SK-N-SH (cell line): ENCODE measurements at regions not wholly inside any gene's neighbourhood (a gene's known extent, or its start where the extent isn't known, plus 50 kb on each side); places are given as distances from the start of the nearest gene placed in this dataset.
A peak's percentile ranks its signal among the peaks of the same experiment; 100 is the strongest.
"Not testable (repeated sequence)": the region's sequence is repeated elsewhere in the genome, so short reads cannot be mapped to it uniquely, and the experiment has no call there.

Experiments used
- CTCF ChIA-PET: fragments of 300-600, 350-600 bp; formaldehyde crosslinking; extraction: SDS; loops from one replicate; lab custom pipeline; 2021; lab: Yijun Ruan, JAX
- POLR2A ChIA-PET: fragments of 350-600 bp; sonication (Branson Sonifier 250); formaldehyde crosslinking; extraction: SDS; loops from one replicate; lab custom pipeline; 2020; ENCODE audit warnings: antibody characterized with exemption, inconsistent platforms; lab: Yijun Ruan, JAX
- DNase-seq: peaks from one replicate; pipeline ENCODE4 v3.0.0; 2012
- H2AFZ ChIP-seq: fragments of 200-600 bp; sonication (generic); 2 replicates; pipeline ENCODE4 v1.8.1; 2016; ENCODE audit warnings: antibody characterized with exemption, mild to moderate bottlenecking, low read depth
- H3F3A ChIP-seq: fragments of 200-600 bp; sonication (generic); replicated peaks from 2 replicates; pipeline ENCODE3; 2016; ENCODE audit warnings: antibody characterized with exemption, mild to moderate bottlenecking; ENCODE audit not compliant: insufficient read depth
- H3K27ac ChIP-seq, 2 experiments: fragments of 200-500 bp in 1 of 2; fragments of 200-600 bp in 1 of 2; sonication (Bioruptor generic) in 1 of 2; sonication (generic), shearing (Covaris generic) in 1 of 2; 2 replicates each; pipeline versions ENCODE4 v1.5.1 to v1.6.1; 2014 to 2016; ENCODE audit warnings: low read depth in 2 of 2, inconsistent platforms in 1 of 2, low read length in 1 of 2, mild to moderate bottlenecking in 1 of 2, mixed read lengths in 1 of 2
- H3K27me3 ChIP-seq: fragments of 200-600 bp; sonication (generic), shearing (Covaris generic); 2 replicates; pipeline ENCODE4 v1.6.1; 2016; ENCODE audit warnings: mixed run types; ENCODE audit not compliant: insufficient read depth
- H3K36me3 ChIP-seq, 2 experiments: fragments of 200-500 bp in 1 of 2; fragments of 200-600 bp in 1 of 2; sonication (Bioruptor generic) in 1 of 2; sonication (generic) in 1 of 2; replicated peaks in 1 of 2; 2 replicates each; pipeline versions ENCODE3 to v1.5.1; 2014 to 2016; ENCODE audit warnings: low read length in 1 of 2, mild to moderate bottlenecking in 1 of 2; ENCODE audit not compliant: insufficient read depth in 2 of 2, control insufficient read depth in 1 of 2
- H3K4me1 ChIP-seq, 2 experiments: fragments of 200-500 bp in 1 of 2; fragments of 200-600 bp in 1 of 2; sonication (Bioruptor generic) in 1 of 2; sonication (generic), shearing (Covaris generic) in 1 of 2; 2 replicates each; pipeline versions ENCODE4 v1.5.1 to v1.6.1; 2014 to 2016; ENCODE audit warnings: low read depth in 1 of 2, low read length in 1 of 2, mixed run types in 1 of 2; ENCODE audit not compliant: insufficient read depth in 2 of 2, control insufficient read depth in 1 of 2
- H3K4me2 ChIP-seq: fragments of 200-600 bp; sonication (generic), shearing (Covaris generic); 2 replicates; pipeline ENCODE4 v1.6.1; 2017; ENCODE audit warnings: mixed run types
- H3K4me3 ChIP-seq, 2 experiments: fragments of 200-500 bp in 1 of 2; fragments of 200-600 bp in 1 of 2; sonication (Bioruptor generic) in 1 of 2; sonication (generic), shearing (Covaris generic) in 1 of 2; 2 replicates each; pipeline versions ENCODE4 v1.5.1 to v1.8.1; 2014 to 2016; ENCODE audit warnings: low read depth in 2 of 2, inconsistent platforms in 1 of 2, low read length in 1 of 2, mild to moderate bottlenecking in 1 of 2, mixed read lengths in 1 of 2, moderate library complexity in 1 of 2
- H3K79me2 ChIP-seq: fragments of 200-600 bp; sonication (generic); 2 replicates; pipeline ENCODE4 v1.8.1; 2017; ENCODE audit warnings: mild to moderate bottlenecking; ENCODE audit not compliant: insufficient read depth
- H3K9ac ChIP-seq: fragments of 200-600 bp; sonication (generic); 2 replicates; pipeline ENCODE4 v1.6.1; 2017; ENCODE audit warnings: mixed run types
- H3K9me2 ChIP-seq: fragments of 200-600 bp; sonication (generic); 2 replicates; pipeline ENCODE4 v1.6.1; 2017; ENCODE audit warnings: mixed run types
- H3K9me3 ChIP-seq: fragments of 200-600 bp; sonication (generic); 2 replicates; pipeline ENCODE4 v1.6.1; 2017; ENCODE audit warnings: mixed run types, mild to moderate bottlenecking, moderate library complexity
- H4K20me1 ChIP-seq: fragments of 200-600 bp; sonication (generic); 2 replicates; pipeline ENCODE4 v1.6.1; 2017; ENCODE audit warnings: mild to moderate bottlenecking, mixed run types; ENCODE audit not compliant: insufficient read depth
- CHD2 ChIP-seq: fragments of 150-350 bp; IDR thresholded peaks from 2 replicates; pipeline ENCODE4 v1.6.1; 2018; ENCODE audit warnings: low read length; ENCODE audit not compliant: partially characterized antibody
- CTCF ChIP-seq: fragments of 200-600 bp; sonication (generic); IDR thresholded peaks from 2 replicates; pipeline ENCODE4 v1.6.1; 2017; ENCODE audit warnings: antibody characterized with exemption, mild to moderate bottlenecking, moderate library complexity
- FOSL2 ChIP-seq: IDR thresholded peaks from 2 replicates; pipeline ENCODE4 v1.4.0; 2012; ENCODE audit warnings: low read depth, mild to moderate bottlenecking, moderate library complexity, borderline replicate concordance
- GATA2 ChIP-seq: sonication (generic); formaldehyde crosslinking; IDR thresholded peaks from 2 replicates; pipeline ENCODE4 v1.5.0; 2020; ENCODE audit warnings: mild to moderate bottlenecking, missing genetic modification reagents
- IRF3 ChIP-seq: fragments of 150-350 bp; IDR thresholded peaks from 2 replicates; pipeline ENCODE4 v1.6.1; 2016; ENCODE audit warnings: mild to moderate bottlenecking, low read depth, low read length
- JUND ChIP-seq: IDR thresholded peaks from 2 replicates; pipeline ENCODE4 v1.4.0; 2012
- MAX ChIP-seq: IDR thresholded peaks from 2 replicates; pipeline ENCODE4 v1.4.0; 2012; ENCODE audit warnings: low read depth
- MEF2A ChIP-seq: IDR thresholded peaks from 2 replicates; pipeline ENCODE4 v1.4.0; 2012; ENCODE audit warnings: low read depth, borderline replicate concordance
- POLR2AphosphoS5 ChIP-seq: IDR thresholded peaks from 2 replicates; pipeline ENCODE4 v1.6.1; 2012; ENCODE audit warnings: low read depth, low read length
- RAD21 ChIP-seq: IDR thresholded peaks from 2 replicates; pipeline ENCODE4 v1.6.1; 2012; ENCODE audit warnings: mild to moderate bottlenecking, low read length
- RFX5 ChIP-seq: IDR thresholded peaks from 2 replicates; pipeline ENCODE4 v1.6.1; 2012; ENCODE audit warnings: mild to moderate bottlenecking, improper control_type of control experiment, low read length
- RXRA ChIP-seq: IDR thresholded peaks from 2 replicates; pipeline ENCODE4 v1.4.0; 2012; ENCODE audit warnings: low read depth, mild to moderate bottlenecking, borderline replicate concordance
- SIN3A ChIP-seq: IDR thresholded peaks from 2 replicates; pipeline ENCODE4 v1.6.1; 2012; ENCODE audit warnings: low read depth, mild to moderate bottlenecking, low read length, moderate library complexity, borderline replicate concordance
- SMC3 ChIP-seq: IDR thresholded peaks from 2 replicates; pipeline ENCODE4 v1.6.1; 2012; ENCODE audit warnings: low read depth, low read length, improper control_type of control experiment
- TAF1 ChIP-seq: IDR thresholded peaks from 2 replicates; pipeline ENCODE4 v1.6.1; 2012; ENCODE audit warnings: low read depth, mild to moderate bottlenecking, low read length, moderate library complexity, borderline replicate concordance
- ZBTB33 ChIP-seq: IDR thresholded peaks from 2 replicates; pipeline ENCODE4 v1.4.0; 2012; ENCODE audit warnings: low read depth, borderline replicate concordance
- WGBS: methylation state at CpG from one replicate; pipeline ENCODE4 v1.1.6; 2017; ENCODE audit warnings: low lambda C conversion rate; 5-methylcytosine and 5-hydroxymethylcytosine counted together

GRCh38 chrX:45801554-45801953, 600.9 kb upstream of the DIPK2B start:
- Histone ChIP-seq H3K36me3 (peaks cover 0 to 5% of the 10 kb centered on the region in 2 experiments), H3K79me2 (peaks cover 86% of the 10 kb centered on the region), H3K9ac (peak overlapping the region; percentile 89), H3K4me2 (peak overlapping the region; percentile 76), H3K4me1 (peaks cover 2 to 37% of the 10 kb centered on the region in 2 experiments), H3K9me2 (no peaks in the 10 kb centered on the region), H4K20me1 (no peaks in the 10 kb centered on the region), H3K4me3 (peak overlapping the region; percentile 15 to 54; a peak in 3 of 4 replicates), H3K27me3 (no peaks in the 10 kb centered on the region), H3K27ac (peak overlapping the region; percentile 74 to 97; a peak in 3 of 4 replicates), H3F3A (peaks cover 48% of the 10 kb centered on the region), H3K9me3 (no peaks in the 10 kb centered on the region), H2AFZ (no peak overlapping the region; the same call in 1 of the 2 replicates)
- ChIA-PET CTCF (interaction anchor here (0.6 to 1.2 kb wide), 8 partner anchors 9 to 607 kb away, joined by 3 to 6 read pairs (median 4); no protein-coding TSS in a partner anchor), POLR2A (no interaction called here)
- DNase-seq: peak; percentile 10
- 1% methylated on average over 6 of the region's 6 CpGs for WGBS
- TF ChIP-seq JUND (no peak), MEF2A (no peak), RAD21 (peak; percentile 38), GATA2 (CRISPR knock-in tag) (no peak), CTCF (peak; percentile 70), SMC3 (0 out of 2 replicates have a peak, but pooled peaks have one; percentile 14), TAF1 (no peak)

GRCh38 chrX:45800746-45801453, 600.2 kb upstream of the DIPK2B start:
- H3K9me3 ChIP-seq, H3K9me2 ChIP-seq, H4K20me1 ChIP-seq, H2AFZ ChIP-seq, CTCF ChIA-PET, POLR2A ChIA-PET, H3K36me3 ChIP-seq, H3K27me3 ChIP-seq, DNase-seq: not testable (repeated sequence)
- Histone ChIP-seq H3K9ac (peak overlapping the region; percentile 89), H3K4me3 (peak overlapping the region; percentile 15 to 54; a peak in 3 of 4 replicates), H3K4me2 (peak overlapping the region; percentile 76), H3K79me2 (peaks cover 86% of the 10 kb centered on the region), H3K4me1 (peaks cover 1 to 35% of the 10 kb centered on the region in 2 experiments), H3K27ac (peak overlapping the region; percentile 2 to 97; a peak in 3 of 4 replicates), H3F3A (peaks cover 48% of the 10 kb centered on the region)
- 4% methylated on average over 12 of the region's 16 CpGs for WGBS

GRCh38 chrX:45799576-45799975, 598.9 kb upstream of the DIPK2B start:
- ChIA-PET CTCF (no interaction called here), POLR2A (interaction anchor here (0.8 kb wide), 1 partner anchor 29 kb away, joined by 3 read pairs; no protein-coding TSS in a partner anchor)
- no peaks in the 10 kb centered on the region for H3K9me3 ChIP-seq
- H3K27me3 ChIP-seq: no peaks in the 10 kb centered on the region
- no peak for DNase-seq
- H3K27ac ChIP-seq: peak overlapping the region in 1 of 2 experiments; percentile 97; a peak in 2 of 4 replicates
- H4K20me1 ChIP-seq: no peaks in the 10 kb centered on the region
- peaks cover 0 to 38% of the 10 kb centered on the region in 2 experiments; a peak in 2 of 4 replicates for H3K4me1 ChIP-seq
- peak overlapping the region; percentile 66; the same call in 1 of the 2 replicates for H3K9ac ChIP-seq
- H3K79me2 ChIP-seq: peaks cover 88% of the 10 kb centered on the region
- H3K4me3 ChIP-seq: peak overlapping the region; percentile 20 to 25; a peak in 2 of 4 replicates
- H3F3A ChIP-seq: peaks cover 50% of the 10 kb centered on the region
- H3K4me2 ChIP-seq: peak overlapping the region; percentile 71
- peaks cover 0 to 5% of the 10 kb centered on the region in 2 experiments for H3K36me3 ChIP-seq
- WGBS: 49% methylated on average over 6 of the region's 6 CpGs
- H2AFZ ChIP-seq: no peak overlapping the region
- no peaks in the 10 kb centered on the region for H3K9me2 ChIP-seq
- TF ChIP-seq SIN3A (no peak), RFX5 (no peak), ZBTB33 (no peak), CHD2 (no peak), MAX (no peak), IRF3 (no peak), SMC3 (no peak), JUND (no peak), FOSL2 (no peak), POLR2AphosphoS5 (no peak), RXRA (no peak)
